DND-41 (cell line): ENCODE measurements at regions not wholly inside any gene's neighbourhood (a gene's known extent, or its start where the extent isn't known, plus 50 kb on each side); places are given as distances from the start of the nearest gene placed in this dataset.

Source experiments
- ATAC-seq: fragments of 200-7000 bp; cut with Tn5 transposase; 3 replicates; pipeline ENCODE4 v1.9.1; 2021; ENCODE audit warnings: low read depth; ENCODE audit not compliant: insufficient read depth
- DNase-seq: peaks from one replicate; pipeline ENCODE4 v3.0.0-alpha.2; 2020
- H2AFZ ChIP-seq: 2 replicates; pipeline ENCODE4 v1.6.0; 2012; ENCODE audit warnings: low read depth, low read length
- H3K27ac ChIP-seq: 2 replicates; pipeline ENCODE4 v1.5.1; 2012; ENCODE audit warnings: low read length, inconsistent platforms
- H3K27me3 ChIP-seq: fragments of 200-600 bp; sonication (generic); 2 replicates; pipeline ENCODE4 v1.6.0; 2012; ENCODE audit warnings: low read length, mild to moderate bottlenecking, inconsistent platforms; ENCODE audit not compliant: insufficient read depth, poor library complexity
- H3K36me3 ChIP-seq: 2 replicates; pipeline ENCODE4 v1.5.1; 2012; ENCODE audit warnings: low read length, inconsistent platforms; ENCODE audit not compliant: insufficient read depth
- H3K4me1 ChIP-seq: 2 replicates; pipeline ENCODE4 v1.5.1; 2012; ENCODE audit warnings: mild to moderate bottlenecking, low read length; ENCODE audit not compliant: insufficient read depth
- H3K4me2 ChIP-seq: 2 replicates; pipeline ENCODE4 v1.6.0; 2012; ENCODE audit warnings: mild to moderate bottlenecking, moderate library complexity, low read length, inconsistent platforms; ENCODE audit not compliant: insufficient read depth
- H3K4me3 ChIP-seq, 2 experiments: fragments of 200-600 bp in 1 of 2; shearing (Covaris generic) in 1 of 2; 2 replicates each; pipeline ENCODE4 v1.5.1; 2012 to 2016; ENCODE audit warnings: inconsistent platforms in 2 of 2, low read length in 2 of 2, mild to moderate bottlenecking in 2 of 2, low read depth in 1 of 2, moderate library complexity in 1 of 2
- H3K79me2 ChIP-seq: 2 replicates; pipeline ENCODE4 v1.6.0; 2012; ENCODE audit warnings: low read length, inconsistent platforms; ENCODE audit not compliant: insufficient read depth
- H3K9ac ChIP-seq: 2 replicates; pipeline ENCODE4 v1.6.0; 2012; ENCODE audit warnings: low read depth, mild to moderate bottlenecking, inconsistent platforms, low read length, moderate library complexity
- H3K9me3 ChIP-seq: 2 replicates; pipeline ENCODE4 v1.5.1; 2012; ENCODE audit warnings: low read length, moderate library complexity, mild to moderate bottlenecking, inconsistent platforms; ENCODE audit not compliant: insufficient read depth, severe bottlenecking
- H4K20me1 ChIP-seq: 2 replicates; pipeline ENCODE4 v1.6.0; 2012; ENCODE audit warnings: low read length; ENCODE audit not compliant: insufficient read depth
- CTCF ChIP-seq: IDR thresholded peaks from 2 replicates; pipeline ENCODE4 v1.5.1; 2012; ENCODE audit warnings: borderline replicate concordance, low read length, moderate library complexity, mild to moderate bottlenecking; ENCODE audit not compliant: poor library complexity, severe bottlenecking; ENCODE audit errors: extremely low read depth
- EZH2 ChIP-seq: IDR thresholded peaks from 3 replicates; pipeline ENCODE4 v1.6.1; 2012; ENCODE audit warnings: borderline replicate concordance, low read depth, mild to moderate bottlenecking, moderate library complexity, low read length, inconsistent platforms; ENCODE audit not compliant: severe bottlenecking

- no peak overlapping the region for H3K9ac ChIP-seq
- H3K4me2 ChIP-seq, result no peak overlapping the region
- H3K79me2 ChIP-seq, result no peaks in the 10 kb centered on the region
- H3K4me1 ChIP-seq, result no peaks in the 10 kb centered on the region
- no peak overlapping the region for H3K27ac ChIP-seq
- ATAC-seq, result no peak
- no peak for TF ChIP-seq EZH2
- no peak for TF ChIP-seq CTCF
- no peak overlapping the region; the same call in 1 of the 2 replicates for H2AFZ ChIP-seq
- H3K27me3 ChIP-seq, result no peaks in the 10 kb centered on the region
- DNase-seq, result no peak
- H3K36me3 ChIP-seq, result no peaks in the 10 kb centered on the region
- no peaks in the 10 kb centered on the region for H3K9me3 ChIP-seq
- H3K4me3 ChIP-seq, result no peak overlapping the region
- no peaks in the 10 kb centered on the region for H4K20me1 ChIP-seq
These were observed 552.9 kb upstream of the EPHA5 start for GRCh38 chr4:66223068-66223703.

- no peak for ATAC-seq
- Histone ChIP-seq H4K20me1 (no peaks in the 10 kb centered on the region), H3K27me3 (no peaks in the 10 kb centered on the region), H3K4me1 (no peaks in the 10 kb centered on the region), H3K36me3 (no peaks in the 10 kb centered on the region), H3K9me3 (no peaks in the 10 kb centered on the region), H3K4me3 (no peak overlapping the region), H3K27ac (no peak overlapping the region), H3K4me2 (no peak overlapping the region), H3K79me2 (no peaks in the 10 kb centered on the region), H3K9ac (no peak overlapping the region), H2AFZ (no peak overlapping the region)
- TF ChIP-seq CTCF (no peak), EZH2 (no peak)
- DNase-seq, result no peak
These were observed 549.1 kb upstream of the EPHA5 start for GRCh38 chr4:66219401-66219800.

- DNase-seq, result no peak
- Histone ChIP-seq H3K27ac (no peak overlapping the region), H3K9ac (no peak overlapping the region), H3K4me1 (no peaks in the 10 kb centered on the region), H3K27me3 (no peaks in the 10 kb centered on the region), H3K9me3 (no peaks in the 10 kb centered on the region), H4K20me1 (no peaks in the 10 kb centered on the region), H3K79me2 (no peaks in the 10 kb centered on the region), H2AFZ (no peak overlapping the region), H3K36me3 (no peaks in the 10 kb centered on the region), H3K4me3 (no peak overlapping the region), H3K4me2 (no peak overlapping the region)
- no peak for ATAC-seq
- TF ChIP-seq CTCF (no peak), EZH2 (no peak)
These were observed 546.0 kb upstream of the EPHA5 start for GRCh38 chr4:66216252-66216651.
